ENCODE measurements at regions not wholly inside any gene's neighbourhood (a gene's known extent, or its start where the extent isn't known, plus 50 kb on each side); places are given as distances from the start of the nearest gene placed in this dataset.

GRCh38 chr4:165656399-165656798, 216.6 kb upstream of the TLL1 start:
- no peak overlapping the region for H3K4me3 ChIP-seq
- TF ChIP-seq EP300 (IDR thresholded peaks at IDR 0.05; ENCODE audit: low read depth) (no peak), POLR2AphosphoS5 (IDR thresholded peaks at IDR 0.05) (no peak), POLR2A (IDR thresholded peaks at IDR 0.05) (no peak), CTCF (IDR thresholded peaks at IDR 0.05) (no peak)
- intact Hi-C loops (cut with DNase I; ENCODE audit: low total_unique reads) (no loop called here), in situ Hi-C loops (cut with MboI; ENCODE audit: low pct_ligation_motif_present in 1 of 4, low pct_unique_long_range_greater_than_20kb in 1 of 4, low sequenced_read_pairs in 3 of 4) (no loop called here)
- no peaks in the 10 kb centered on the region for H3K27me3 ChIP-seq
- DNase-seq, result no peak
- H3K4me1 ChIP-seq, result no peaks in the 10 kb centered on the region
- H3K36me3 ChIP-seq, result no peaks in the 10 kb centered on the region
- WGBS, 2 donors (ENCODE audit: low coverage in 1 of 2), result 50 to 55% methylated on average over 1 of the region's 1 CpG
- H3K27ac ChIP-seq, result no peak overlapping the region
- H3K9me3 ChIP-seq, result no peaks in the 10 kb centered on the region

GRCh38 chr4:165656829-165657490, 216.1 kb upstream of the TLL1 start:
- Histone ChIP-seq H3K27ac (no peak overlapping the region), H3K27me3 (no peaks in the 10 kb centered on the region), H3K4me3 (no peak overlapping the region), H3K9me3 (no peaks in the 10 kb centered on the region), H3K4me1 (no peaks in the 10 kb centered on the region), H3K36me3 (no peaks in the 10 kb centered on the region)
- in situ Hi-C loops (cut with MboI; ENCODE audit: low pct_ligation_motif_present in 1 of 4, low pct_unique_long_range_greater_than_20kb in 1 of 4, low sequenced_read_pairs in 3 of 4), result no loop called here
- no peak for DNase-seq
- intact Hi-C loops (cut with DNase I; ENCODE audit: low total_unique reads), result no loop called here
- WGBS, 2 donors (ENCODE audit: low coverage in 1 of 2), result 44 to 48% methylated on average over 4 of the region's 4 CpGs
- no peak for TF ChIP-seq CTCF (IDR thresholded peaks at IDR 0.05)
- no peak for TF ChIP-seq POLR2A (IDR thresholded peaks at IDR 0.05)
- TF ChIP-seq EP300 (IDR thresholded peaks at IDR 0.05; ENCODE audit: low read depth), result no peak
- TF ChIP-seq POLR2AphosphoS5 (IDR thresholded peaks at IDR 0.05), result no peak

GRCh38 chr4:165662341-165662740, 210.7 kb upstream of the TLL1 start:
- intact Hi-C loops (cut with DNase I; ENCODE audit: low total_unique reads) (no loop called here), in situ Hi-C loops (cut with MboI; ENCODE audit: low pct_ligation_motif_present in 1 of 4, low pct_unique_long_range_greater_than_20kb in 1 of 4, low sequenced_read_pairs in 3 of 4) (no loop called here)
- WGBS, 2 donors (ENCODE audit: low coverage in 1 of 2), result 64 to 92% methylated on average over 2 of the region's 2 CpGs
- TF ChIP-seq POLR2A (IDR thresholded peaks at IDR 0.05) (no peak), POLR2AphosphoS5 (IDR thresholded peaks at IDR 0.05) (no peak), EP300 (IDR thresholded peaks at IDR 0.05; ENCODE audit: low read depth) (no peak), CTCF (IDR thresholded peaks at IDR 0.05) (no peak)
- DNase-seq, result no peak
- H3K36me3 ChIP-seq, result no peaks in the 10 kb centered on the region
- no peak overlapping the region for H3K27ac ChIP-seq
- H3K9me3 ChIP-seq, result no peaks in the 10 kb centered on the region
- no peaks in the 10 kb centered on the region for H3K4me1 ChIP-seq
- H3K4me3 ChIP-seq, result no peak overlapping the region
- no peaks in the 10 kb centered on the region for H3K27me3 ChIP-seq

GRCh38 chr4:165663411-165663810, 209.6 kb upstream of the TLL1 start:
- no peak for DNase-seq
- Histone ChIP-seq H3K27me3 (no peaks in the 10 kb centered on the region), H3K4me3 (no peak overlapping the region), H3K36me3 (no peaks in the 10 kb centered on the region), H3K4me1 (no peaks in the 10 kb centered on the region), H3K9me3 (no peaks in the 10 kb centered on the region), H3K27ac (no peak overlapping the region)
- in situ Hi-C loops (cut with MboI; ENCODE audit: low pct_ligation_motif_present in 1 of 4, low pct_unique_long_range_greater_than_20kb in 1 of 4, low sequenced_read_pairs in 3 of 4) (no loop called here), intact Hi-C loops (cut with DNase I; ENCODE audit: low total_unique reads) (no loop called here)
- TF ChIP-seq CTCF (IDR thresholded peaks at IDR 0.05) (no peak), POLR2A (IDR thresholded peaks at IDR 0.05) (no peak), POLR2AphosphoS5 (IDR thresholded peaks at IDR 0.05) (no peak)

Measured in transverse colon (tissue), 4 donors.